HUES6 (cell line): ENCODE measurements at regions not wholly inside any gene's neighbourhood (a gene's known extent, or its start where the extent isn't known, plus 50 kb on each side); places are given as distances from the start of the nearest gene placed in this dataset.

Source experiments
- H3K27ac ChIP-seq: 2 replicates; pipeline ENCODE4 v1.7.0; 2013; ENCODE audit warnings: low read depth, mild to moderate bottlenecking, low read length, inconsistent platforms
- H3K27me3 ChIP-seq: 2 replicates; pipeline ENCODE4 v1.6.1; 2013; ENCODE audit warnings: low read length; ENCODE audit not compliant: control insufficient read depth, insufficient read depth
- H3K36me3 ChIP-seq: 2 replicates; pipeline ENCODE4 v1.6.1; 2013; ENCODE audit warnings: low read length; ENCODE audit not compliant: control insufficient read depth, insufficient read depth
- H3K4me1 ChIP-seq: 2 replicates; pipeline ENCODE4 v1.6.1; 2013; ENCODE audit warnings: low read length; ENCODE audit not compliant: control insufficient read depth, insufficient read depth
- H3K4me3 ChIP-seq: 2 replicates; pipeline ENCODE4 v1.5.1; 2013; ENCODE audit warnings: low read depth, low read length
- H3K9ac ChIP-seq: one replicate; pipeline ENCODE4 v1.6.1; 2013; ENCODE audit warnings: mild to moderate bottlenecking, low read length
- H3K9me3 ChIP-seq: 2 replicates; pipeline ENCODE4 v1.6.1; 2013; ENCODE audit warnings: low read depth, low read length; ENCODE audit not compliant: control insufficient read depth, insufficient read depth

GRCh38 chr17:79324194-79324593 lies 249.6 kb downstream of the ENGASE start:
- Histone ChIP-seq H3K4me3 (no peak overlapping the region), H3K27ac (no peak overlapping the region), H3K9me3 (no peaks in the 10 kb centered on the region), H3K9ac (no peak overlapping the region), H3K4me1 (no peaks in the 10 kb centered on the region), H3K36me3 (no peaks in the 10 kb centered on the region), H3K27me3 (peaks cover 81% of the 10 kb centered on the region)

- H3K4me1 ChIP-seq: no peaks in the 10 kb centered on the region
- H3K4me3 ChIP-seq: no peak overlapping the region
- H3K9me3 ChIP-seq: no peaks in the 10 kb centered on the region
- H3K27ac ChIP-seq: no peak overlapping the region
- no peaks in the 10 kb centered on the region for H3K36me3 ChIP-seq
- peaks cover 75% of the 10 kb centered on the region for H3K27me3 ChIP-seq
- H3K9ac ChIP-seq: no peak overlapping the region
Observed at GRCh38 chr17:79323566-79323965, 248.9 kb downstream of the ENGASE start.

GRCh38 chr17:79322211-79323123 lies 247.8 kb downstream of the ENGASE start:
- Histone ChIP-seq H3K4me1 (no peaks in the 10 kb centered on the region), H3K9me3 (no peaks in the 10 kb centered on the region), H3K36me3 (no peaks in the 10 kb centered on the region), H3K9ac (no peak overlapping the region), H3K27ac (no peak overlapping the region), H3K4me3 (no peak overlapping the region), H3K27me3 (peaks cover 68% of the 10 kb centered on the region)

GRCh38 chr17:79320331-79320730 lies 245.7 kb downstream of the ENGASE start:
- Histone ChIP-seq H3K4me3 (no peak overlapping the region), H3K27me3 (peaks cover 52% of the 10 kb centered on the region), H3K36me3 (no peaks in the 10 kb centered on the region)

GRCh38 chr17:79317916-79318315 lies 243.3 kb downstream of the ENGASE start:
- no peak overlapping the region for H3K9ac ChIP-seq
- no peaks in the 10 kb centered on the region for H3K9me3 ChIP-seq
- no peaks in the 10 kb centered on the region for H3K36me3 ChIP-seq
- H3K27me3 ChIP-seq: peaks cover 29% of the 10 kb centered on the region
- H3K4me1 ChIP-seq: peaks cover 7% of the 10 kb centered on the region
- no peak overlapping the region for H3K4me3 ChIP-seq
- H3K27ac ChIP-seq: no peak overlapping the region

More at GRCh38 chr17:79320331-79320730, 245.7 kb downstream of the ENGASE start:
- H3K4me1 ChIP-seq: peaks cover 3% of the 10 kb centered on the region
- no peaks in the 10 kb centered on the region for H3K9me3 ChIP-seq
- H3K9ac ChIP-seq: no peak overlapping the region
- no peak overlapping the region for H3K27ac ChIP-seq

- Histone ChIP-seq H3K36me3 (no peaks in the 10 kb centered on the region), H3K4me1 (peaks cover 7% of the 10 kb centered on the region), H3K27ac (no peak overlapping the region), H3K9me3 (no peaks in the 10 kb centered on the region), H3K27me3 (peaks cover 20% of the 10 kb centered on the region), H3K9ac (no peak overlapping the region), H3K4me3 (no peak overlapping the region)
Observed at GRCh38 chr17:79316805-79317204, 242.2 kb downstream of the ENGASE start.

- peaks cover 11% of the 10 kb centered on the region for H3K27me3 ChIP-seq
- no peak overlapping the region for H3K9ac ChIP-seq
- no peaks in the 10 kb centered on the region for H3K36me3 ChIP-seq
- H3K9me3 ChIP-seq: no peaks in the 10 kb centered on the region
- peaks cover 7% of the 10 kb centered on the region for H3K4me1 ChIP-seq
- no peak overlapping the region for H3K27ac ChIP-seq
- no peak overlapping the region for H3K4me3 ChIP-seq
Observed at GRCh38 chr17:79315358-79316105, 240.9 kb downstream of the ENGASE start.

GRCh38 chr17:79314617-79315357 lies 240.2 kb downstream of the ENGASE start:
- no peak overlapping the region for H3K4me3 ChIP-seq
- peaks cover 7% of the 10 kb centered on the region for H3K4me1 ChIP-seq
- H3K27me3 ChIP-seq: peaks cover 4% of the 10 kb centered on the region
- no peak overlapping the region for H3K27ac ChIP-seq
- no peaks in the 10 kb centered on the region for H3K9me3 ChIP-seq
- no peak overlapping the region for H3K9ac ChIP-seq
- H3K36me3 ChIP-seq: no peaks in the 10 kb centered on the region

- Histone ChIP-seq H3K9me3 (no peaks in the 10 kb centered on the region), H3K4me3 (no peak overlapping the region), H3K27ac (no peak overlapping the region), H3K36me3 (no peaks in the 10 kb centered on the region), H3K27me3 (no peaks in the 10 kb centered on the region; the same call in 1 of the 2 replicates), H3K4me1 (peaks cover 7% of the 10 kb centered on the region), H3K9ac (no peak overlapping the region)
Observed at GRCh38 chr17:79311373-79311772, 236.7 kb downstream of the ENGASE start.

GRCh38 chr17:79306424-79307318 lies 232.0 kb downstream of the ENGASE start:
- Histone ChIP-seq H3K9ac (no peak overlapping the region), H3K4me3 (no peak overlapping the region), H3K27ac (no peak overlapping the region)

More at GRCh38 chr17:79306424-79307318, 232.0 kb downstream of the ENGASE start:
- Histone ChIP-seq H3K27me3 (no peaks in the 10 kb centered on the region), H3K4me1 (no peaks in the 10 kb centered on the region), H3K36me3 (no peaks in the 10 kb centered on the region), H3K9me3 (no peaks in the 10 kb centered on the region)
